ENCODE measurements at regions not wholly inside any gene's neighbourhood (a gene's known extent, or its start where the extent isn't known, plus 50 kb on each side); places are given as distances from the start of the nearest gene placed in this dataset.
"Not testable (repeated sequence)": the region's sequence is repeated elsewhere in the genome, so short reads cannot be mapped to it uniquely, and the experiment has no call there.

DNA sequence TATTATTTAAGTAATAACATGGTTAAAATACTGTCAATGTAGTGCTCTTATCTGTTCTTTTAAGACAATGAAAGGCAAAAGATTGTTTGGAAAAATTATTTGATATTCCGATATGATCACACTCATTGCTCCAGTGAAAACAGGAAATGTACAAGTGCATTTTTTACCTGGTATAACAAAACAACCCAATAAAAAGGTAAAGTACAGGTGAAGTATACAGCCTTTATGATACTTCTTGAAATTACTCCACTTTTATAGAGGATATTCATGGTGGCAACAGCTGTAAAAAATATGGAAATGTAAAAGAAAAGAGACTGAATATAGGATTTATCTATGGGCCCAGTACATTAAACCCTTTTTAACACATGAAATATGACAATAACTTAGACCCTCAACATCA, 298.6 kb upstream of the HNRNPA3 start:
- DNase-seq (ENCODE audit: low read depth, low spot score): no peak

DNA sequence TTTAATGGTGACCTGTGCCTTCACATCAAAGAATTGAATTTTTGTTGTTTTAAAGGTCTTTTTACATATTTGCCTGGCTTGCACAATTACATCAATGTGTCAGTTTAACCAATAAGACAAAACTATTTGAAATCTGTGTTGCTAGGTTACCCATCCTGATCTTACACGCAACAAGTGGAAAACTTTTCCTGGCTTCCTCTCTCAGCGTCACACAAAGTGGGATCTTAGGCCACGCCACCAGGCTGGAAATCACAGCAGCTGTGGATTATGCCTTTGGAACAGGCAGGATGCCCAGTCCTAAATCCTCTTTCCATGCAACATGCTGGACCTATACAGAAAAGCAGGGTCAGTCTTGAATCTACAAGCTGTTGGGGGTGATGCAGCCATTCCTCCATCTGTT, 298.2 kb upstream of the HNRNPA3 start:
- DNase-seq (ENCODE audit: low read depth, low spot score): no peak

DNA sequence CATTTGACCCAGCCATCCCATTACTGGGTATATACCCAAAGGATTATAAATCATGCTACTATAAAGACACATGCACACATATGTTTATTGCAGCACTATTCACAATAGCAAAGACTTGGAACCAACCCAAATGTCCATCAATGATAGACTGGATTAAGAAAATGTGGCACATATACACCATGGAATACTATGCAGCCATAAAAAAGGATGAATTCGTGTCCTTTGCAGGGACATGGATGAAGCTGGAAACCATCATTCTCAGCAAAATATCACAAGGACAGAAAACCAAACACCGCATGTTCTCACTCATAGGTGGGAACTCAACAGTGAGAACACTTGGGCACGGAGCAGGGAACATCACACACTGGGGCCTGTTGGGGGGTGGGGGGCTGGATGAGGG, 290.0 kb upstream of the HNRNPA3 start:
- not testable (repeated sequence) for DNase-seq (ENCODE audit: low read depth, low spot score)

DNA sequence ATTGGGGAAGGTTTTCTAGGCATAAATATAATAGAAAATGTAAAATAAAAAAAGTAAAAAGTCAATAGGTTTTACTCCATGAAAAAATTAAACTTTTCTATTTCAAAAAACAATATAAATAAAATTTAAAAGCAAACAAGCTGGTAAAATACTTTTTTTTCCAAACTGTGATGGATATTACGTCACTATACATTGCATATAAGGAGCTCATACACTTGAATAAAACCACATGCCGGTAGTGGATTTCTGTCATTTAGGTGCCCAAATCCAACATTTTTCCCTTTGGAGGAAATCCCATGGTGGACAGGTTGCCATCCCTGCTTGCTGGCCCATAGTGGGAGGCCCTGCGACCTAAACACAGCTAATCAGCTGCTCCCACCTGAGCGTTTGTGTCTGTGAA, 289.4 kb upstream of the HNRNPA3 start:
- no peak for DNase-seq (ENCODE audit: low read depth, low spot score)

DNA sequence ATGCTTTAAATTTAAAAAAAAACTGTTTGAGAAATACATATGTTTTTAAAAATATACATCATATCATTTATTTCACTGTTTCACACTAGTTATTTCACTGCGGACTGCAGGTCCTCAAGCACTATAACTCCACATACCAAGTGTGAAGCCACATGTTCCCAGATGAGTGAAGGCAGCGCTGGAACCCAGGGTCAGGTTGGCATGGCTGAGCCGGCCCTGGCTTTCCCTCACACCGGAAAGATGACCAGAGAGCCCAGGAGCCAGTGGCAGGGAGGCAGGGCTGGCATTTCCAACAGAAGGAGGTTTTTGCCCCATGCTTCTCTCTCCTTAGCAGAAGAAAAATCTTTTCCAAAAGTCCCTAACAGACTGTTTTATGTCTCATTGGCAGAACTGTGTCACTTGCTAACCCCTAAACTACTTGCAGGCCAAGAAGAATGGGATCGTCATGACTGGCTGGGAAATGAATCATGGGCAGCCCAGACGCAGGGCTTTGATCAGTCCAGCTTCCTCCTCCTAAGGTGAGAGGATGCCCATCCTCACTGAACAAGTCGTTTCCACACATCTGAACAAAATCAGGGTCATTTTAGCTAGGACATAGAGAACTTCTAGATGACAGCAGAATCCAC, 287.6 kb upstream of the HNRNPA3 start:
- DNase-seq (ENCODE audit: low read depth, low spot score): no peak

DNA sequence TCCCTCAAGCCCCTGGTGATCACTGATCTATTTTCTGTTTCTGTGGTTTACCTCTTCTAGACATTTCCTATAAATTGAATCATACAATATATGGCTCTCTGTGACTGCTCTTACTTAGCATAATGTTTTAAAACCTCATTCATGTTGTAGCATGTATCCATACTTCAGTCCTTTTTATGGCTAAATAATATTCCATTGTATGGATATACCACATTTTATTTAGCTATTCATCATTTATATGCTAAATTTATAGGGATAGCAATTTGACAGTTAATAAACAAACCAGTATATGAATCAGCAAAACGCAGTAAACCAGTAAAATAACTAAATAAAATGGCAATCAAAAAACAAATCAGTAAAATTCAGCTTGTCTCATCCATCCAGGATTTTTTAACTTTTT, 286.1 kb upstream of the HNRNPA3 start:
- no peak for DNase-seq (ENCODE audit: low read depth, low spot score)

DNA sequence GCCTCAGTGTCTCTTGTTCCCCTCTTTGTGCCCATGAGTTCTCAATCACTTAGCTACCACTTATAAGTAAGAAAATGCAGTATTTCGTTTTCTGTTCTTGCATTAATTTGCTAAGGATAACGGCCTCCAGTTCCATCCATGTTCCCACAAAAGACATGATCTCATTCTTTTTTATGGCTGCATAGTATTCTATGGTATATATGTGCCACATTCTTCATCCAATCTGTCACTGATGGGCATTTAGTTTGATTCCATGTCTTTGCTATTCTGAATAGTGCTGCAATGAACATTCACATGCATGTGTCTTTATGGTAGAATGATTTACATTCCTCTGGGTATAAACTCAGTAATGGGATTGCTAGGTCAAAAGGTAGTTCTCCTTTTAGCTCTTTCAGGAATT, 283.2 kb upstream of the HNRNPA3 start:
- DNase-seq (ENCODE audit: low read depth, low spot score): not testable (repeated sequence)

DNA sequence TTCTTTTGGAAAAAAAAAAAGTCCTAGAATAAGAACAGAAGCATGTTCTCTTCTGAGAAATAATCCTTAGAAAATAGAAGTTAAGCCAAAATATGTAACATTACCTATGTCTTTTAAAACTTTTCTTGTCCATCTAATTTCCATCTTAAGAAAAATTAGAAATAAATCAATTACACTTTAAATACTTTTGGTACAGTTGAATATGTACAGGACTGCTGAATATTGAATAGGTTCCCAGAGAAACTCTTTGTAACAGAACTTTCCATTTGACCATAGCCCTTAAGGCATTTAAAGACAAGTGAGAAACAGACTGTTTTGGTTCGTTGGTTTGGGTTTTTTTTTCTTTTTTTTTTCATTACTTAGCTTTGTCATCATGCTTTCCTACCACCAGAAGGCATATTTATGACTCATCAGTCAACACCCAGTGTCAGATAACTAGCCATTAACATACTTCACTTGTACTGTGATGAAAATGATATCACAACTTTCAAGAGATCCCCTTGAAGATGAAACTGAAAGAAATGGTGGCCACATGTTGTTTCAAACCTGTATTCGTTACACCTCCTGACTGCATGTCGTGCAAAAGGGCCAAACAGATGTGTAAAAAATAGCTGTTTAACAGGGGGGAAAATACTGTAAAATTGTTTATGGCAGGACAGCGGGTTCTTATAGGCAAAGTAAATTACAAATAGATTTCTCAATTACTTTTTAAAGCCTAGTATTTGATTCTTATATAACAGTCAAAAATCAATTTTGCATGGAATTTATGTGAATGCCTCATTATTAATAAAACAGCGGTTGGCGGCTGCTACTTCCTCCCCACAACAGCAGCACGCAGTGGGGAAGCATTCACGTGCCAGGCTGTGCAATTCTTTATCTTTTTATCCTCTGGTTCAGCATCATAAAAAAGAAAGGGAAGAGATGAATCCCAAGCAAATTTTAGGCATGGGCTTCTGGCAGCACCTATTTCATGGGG, 280.7 kb upstream of the HNRNPA3 start:
- DNase-seq (ENCODE audit: low read depth, low spot score): no peak

DNA sequence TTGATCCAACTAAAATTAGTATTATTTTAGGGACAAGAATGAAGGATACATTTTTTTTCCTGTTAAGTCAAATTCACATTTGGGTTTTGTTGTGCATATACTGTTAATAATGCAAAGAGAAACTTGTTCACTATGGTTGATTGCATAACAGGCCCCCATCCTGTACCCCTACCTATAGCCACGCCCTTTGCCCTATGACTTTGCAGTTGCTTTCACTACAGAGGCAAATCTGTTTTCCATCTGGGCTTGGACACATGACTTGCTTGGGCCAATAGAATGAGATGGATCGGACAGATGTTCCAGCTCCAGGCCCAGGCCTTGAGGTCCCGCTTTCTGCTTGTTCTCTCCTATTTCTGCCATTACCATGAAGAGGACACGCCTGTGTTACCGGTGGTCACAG, 278.5 kb upstream of the HNRNPA3 start:
- no peak for DNase-seq (ENCODE audit: low read depth, low spot score)

DNA sequence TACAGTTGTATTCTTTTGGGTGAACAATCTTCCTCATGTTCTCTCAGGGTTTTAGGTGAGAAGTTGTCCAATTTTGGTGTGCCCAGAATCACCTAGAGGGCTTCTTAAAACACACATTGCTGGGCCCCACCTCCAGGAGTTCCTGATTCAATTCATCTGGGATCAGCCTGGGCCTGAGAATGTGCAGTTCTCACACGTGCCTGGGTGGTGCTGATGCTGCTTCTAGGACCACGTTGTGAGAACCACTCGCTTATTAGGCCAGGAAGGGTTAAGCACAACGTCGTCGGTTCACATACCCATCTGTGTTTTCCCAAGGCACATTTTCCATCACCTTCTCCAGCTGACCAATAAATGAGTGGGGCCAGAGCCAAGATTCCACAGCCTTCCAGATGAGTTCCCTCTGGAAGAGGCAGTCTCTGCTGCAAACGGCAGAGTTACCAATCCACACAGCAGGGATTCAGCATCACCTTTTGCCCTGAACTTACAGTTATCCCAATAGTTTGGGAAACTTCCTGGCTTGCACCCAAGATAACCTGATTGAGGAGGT, 277.7 kb upstream of the HNRNPA3 start:
- DNase-seq (ENCODE audit: low read depth, low spot score): no peak

DNA sequence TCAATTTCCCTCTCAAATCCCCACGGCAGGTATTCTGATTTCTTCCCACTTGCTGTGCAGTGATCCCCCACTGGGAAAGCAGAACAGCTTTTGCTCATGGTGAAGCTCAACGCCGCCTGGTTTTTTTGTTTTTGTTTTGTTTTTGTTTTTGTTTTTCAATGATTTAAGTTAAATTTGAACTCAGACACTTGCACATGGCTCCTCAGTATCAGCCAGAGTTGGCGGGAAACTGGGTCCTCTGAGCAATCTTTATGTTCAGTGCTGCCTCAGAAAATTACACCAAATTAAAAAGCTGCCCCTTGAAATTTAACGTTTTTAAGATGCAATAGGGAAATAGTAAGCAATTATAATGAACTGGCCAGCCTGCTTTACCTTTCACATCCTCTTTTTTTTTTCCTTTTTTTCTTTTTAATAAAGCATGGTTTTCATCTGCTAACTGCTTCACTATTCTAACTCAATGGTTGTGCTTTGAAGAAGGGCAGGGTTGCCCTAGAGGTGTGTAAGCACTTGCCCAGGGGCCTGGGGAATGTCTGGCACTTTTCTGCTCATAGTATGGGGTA, 277.0 kb upstream of the HNRNPA3 start:
- DNase-seq (ENCODE audit: low read depth, low spot score): no peak

DNA sequence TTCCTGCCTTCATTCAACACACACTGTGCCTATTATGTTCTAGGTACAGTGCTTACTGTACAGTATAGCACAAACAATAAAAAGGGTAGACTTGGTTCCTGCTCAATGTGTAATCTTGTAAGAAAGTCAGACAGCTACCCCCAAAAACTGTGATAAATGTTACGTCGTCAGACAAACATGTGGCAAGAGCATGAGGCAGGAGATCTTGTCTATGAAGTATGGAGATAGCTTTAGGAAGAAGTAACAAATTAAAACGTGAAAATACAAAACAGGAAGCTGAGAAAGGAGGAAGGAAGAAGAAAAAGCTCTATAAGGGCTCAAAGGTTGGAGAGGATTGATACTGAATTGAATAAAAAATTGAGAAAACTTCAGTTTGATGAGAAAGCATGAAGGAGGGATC, 276.2 kb upstream of the HNRNPA3 start:
- DNase-seq (ENCODE audit: low read depth, low spot score): no peak

DNA sequence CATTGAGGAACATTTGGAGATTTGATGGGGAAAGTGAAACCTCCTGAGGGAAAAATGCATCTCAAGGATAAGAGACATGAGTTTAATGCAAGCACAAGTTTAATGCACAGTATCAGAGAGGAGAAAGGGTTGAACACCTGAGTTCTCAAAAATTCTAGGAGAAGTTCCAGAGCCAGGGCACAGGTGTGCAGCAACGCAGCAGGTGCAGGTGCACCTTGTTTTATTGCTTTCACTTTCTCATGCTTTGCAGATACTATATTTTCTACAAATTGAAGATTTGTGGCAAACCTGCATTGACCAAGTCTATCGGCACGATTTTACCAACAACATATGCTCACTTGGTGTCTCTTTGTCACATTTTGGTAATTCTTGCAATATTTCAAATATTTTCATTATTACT, 267.6 kb upstream of the HNRNPA3 start:
- DNase-seq (ENCODE audit: low read depth, low spot score): no peak

DNA sequence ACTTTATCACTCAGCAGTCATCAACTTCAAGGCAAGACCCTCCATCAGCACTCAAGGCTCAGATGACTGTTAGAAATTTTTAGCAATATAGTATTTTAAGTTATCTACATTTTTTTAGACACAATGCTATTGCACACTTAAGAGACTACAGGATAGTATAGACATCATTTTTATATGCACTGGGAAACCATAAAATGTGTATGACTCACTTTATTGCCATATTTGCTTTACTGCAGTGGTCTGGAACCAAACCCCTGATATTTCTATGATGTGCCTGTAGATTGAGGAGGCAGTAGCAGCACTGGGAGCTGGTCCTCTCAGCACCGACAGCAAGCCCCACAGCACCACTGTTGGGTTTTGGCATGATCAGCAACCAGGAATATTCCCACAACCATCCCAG, 264.8 kb upstream of the HNRNPA3 start:
- DNase-seq (ENCODE audit: low read depth, low spot score): no peak

DNA sequence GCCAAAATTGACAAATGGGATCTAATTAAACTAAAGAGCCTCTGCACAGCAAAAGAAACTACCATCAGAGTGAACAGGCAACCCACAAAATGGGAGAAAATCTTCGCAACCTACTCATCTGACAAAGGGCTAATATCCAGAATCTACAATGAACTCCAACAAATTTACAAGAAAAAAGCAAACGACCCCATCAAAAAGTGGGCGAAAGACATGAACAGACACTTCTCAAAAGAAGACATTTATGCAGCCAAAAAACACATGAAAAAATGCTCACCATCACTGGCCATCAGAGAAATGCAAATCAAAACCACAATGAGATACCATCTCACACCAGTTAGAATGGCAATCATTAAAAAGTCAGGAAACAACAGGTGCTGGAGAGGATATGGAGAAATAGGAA, 261.4 kb upstream of the HNRNPA3 start:
- DNase-seq (ENCODE audit: low read depth, low spot score): not testable (repeated sequence)

DNA sequence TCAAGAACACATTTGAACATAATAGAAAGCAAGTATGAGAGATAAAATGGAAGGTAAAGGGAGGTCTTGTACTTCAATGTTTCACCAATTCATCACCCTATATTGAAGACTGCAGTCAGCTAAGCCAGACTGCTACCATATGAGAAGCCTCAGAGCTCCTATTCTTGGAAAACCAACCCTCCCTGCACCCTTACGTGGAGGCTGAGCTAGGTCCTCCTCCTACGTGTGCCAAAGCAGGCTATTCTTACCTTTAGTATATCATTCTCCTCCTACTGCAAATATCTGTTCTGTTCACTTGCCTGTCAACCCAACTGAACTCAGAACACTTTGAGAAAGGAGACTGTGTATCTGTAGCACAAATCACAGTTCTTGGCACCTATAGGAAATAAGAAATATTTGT, 255.8 kb upstream of the HNRNPA3 start:
- no peak for DNase-seq (ENCODE audit: low read depth, low spot score)

DNA sequence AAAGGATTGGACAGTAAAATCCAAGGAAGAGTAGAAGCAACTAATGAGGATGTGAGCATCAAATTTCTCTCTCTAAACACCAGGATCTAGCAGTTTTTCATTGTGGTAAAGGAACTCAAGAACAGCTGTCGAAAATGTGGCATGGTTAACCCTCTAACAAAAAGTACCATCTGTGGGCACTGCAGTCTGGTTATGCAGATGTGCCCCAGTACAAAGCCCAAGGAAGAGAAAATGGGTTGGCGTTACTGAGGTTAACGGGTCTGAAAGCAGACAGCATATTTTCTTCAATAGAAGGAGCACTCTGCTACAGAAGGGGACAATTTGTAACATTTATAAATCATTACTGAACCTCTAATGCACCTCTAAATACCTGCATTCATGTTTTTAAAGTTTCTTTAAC, 253.0 kb upstream of the HNRNPA3 start:
- DNase-seq (ENCODE audit: low read depth, low spot score): no peak

DNA sequence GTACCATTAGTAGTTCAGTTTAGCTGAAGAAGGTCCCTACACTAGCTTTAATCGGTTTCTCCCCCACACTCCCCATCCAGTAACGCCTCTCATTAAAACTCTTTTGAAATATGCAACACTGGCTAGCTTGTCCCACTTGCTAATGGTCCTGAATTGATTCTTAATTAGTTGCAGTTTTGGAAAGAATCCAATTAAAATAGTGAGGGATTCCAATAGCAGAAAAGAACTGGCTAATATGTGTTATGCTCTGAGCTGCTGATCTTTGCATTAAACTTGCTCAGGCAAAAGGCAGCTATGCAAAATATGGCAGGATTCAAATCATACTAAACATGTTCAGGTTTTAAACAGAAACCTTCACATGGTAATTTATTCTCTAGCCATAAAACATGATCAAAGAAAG, 252.5 kb upstream of the HNRNPA3 start:
- no peak for DNase-seq (ENCODE audit: low read depth, low spot score)

DNA sequence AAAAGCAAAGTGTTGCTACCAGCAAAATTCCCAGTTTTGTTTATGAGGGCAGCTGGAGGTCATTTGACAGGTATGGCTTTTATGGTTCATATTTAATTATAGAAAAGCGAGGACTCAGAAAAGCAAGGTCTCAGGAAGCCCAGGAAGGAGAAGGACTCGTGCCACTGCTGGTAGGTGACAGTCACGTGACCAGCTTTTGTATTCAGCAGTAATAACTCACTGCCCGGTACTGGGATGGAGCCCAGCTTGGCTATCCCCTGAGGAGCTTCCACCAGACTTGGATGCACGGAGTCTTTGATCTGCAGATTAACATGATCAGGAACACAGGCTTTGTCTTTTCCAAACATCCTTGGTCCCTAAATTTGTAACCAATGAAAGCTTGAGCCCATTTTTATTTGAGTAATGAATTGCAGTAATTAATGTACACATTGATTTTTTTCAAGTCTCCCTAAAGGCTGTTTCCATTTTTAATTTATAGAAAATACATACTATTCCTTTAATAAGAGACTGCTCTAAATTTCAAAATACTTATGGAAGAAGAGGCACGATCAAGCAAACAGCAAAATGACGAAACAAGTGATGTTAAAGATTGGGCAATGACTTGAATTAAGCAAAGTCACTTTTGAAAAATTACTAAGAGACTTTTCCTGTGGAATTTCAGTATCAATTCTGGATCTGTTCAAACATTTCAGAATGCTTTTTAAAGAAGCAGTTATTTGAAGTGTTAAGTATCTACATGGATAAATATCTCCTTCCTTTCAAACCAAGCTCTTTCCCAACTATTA, 251.7 kb upstream of the HNRNPA3 start:
- DNase-seq (ENCODE audit: low read depth, low spot score): no peak

DNA sequence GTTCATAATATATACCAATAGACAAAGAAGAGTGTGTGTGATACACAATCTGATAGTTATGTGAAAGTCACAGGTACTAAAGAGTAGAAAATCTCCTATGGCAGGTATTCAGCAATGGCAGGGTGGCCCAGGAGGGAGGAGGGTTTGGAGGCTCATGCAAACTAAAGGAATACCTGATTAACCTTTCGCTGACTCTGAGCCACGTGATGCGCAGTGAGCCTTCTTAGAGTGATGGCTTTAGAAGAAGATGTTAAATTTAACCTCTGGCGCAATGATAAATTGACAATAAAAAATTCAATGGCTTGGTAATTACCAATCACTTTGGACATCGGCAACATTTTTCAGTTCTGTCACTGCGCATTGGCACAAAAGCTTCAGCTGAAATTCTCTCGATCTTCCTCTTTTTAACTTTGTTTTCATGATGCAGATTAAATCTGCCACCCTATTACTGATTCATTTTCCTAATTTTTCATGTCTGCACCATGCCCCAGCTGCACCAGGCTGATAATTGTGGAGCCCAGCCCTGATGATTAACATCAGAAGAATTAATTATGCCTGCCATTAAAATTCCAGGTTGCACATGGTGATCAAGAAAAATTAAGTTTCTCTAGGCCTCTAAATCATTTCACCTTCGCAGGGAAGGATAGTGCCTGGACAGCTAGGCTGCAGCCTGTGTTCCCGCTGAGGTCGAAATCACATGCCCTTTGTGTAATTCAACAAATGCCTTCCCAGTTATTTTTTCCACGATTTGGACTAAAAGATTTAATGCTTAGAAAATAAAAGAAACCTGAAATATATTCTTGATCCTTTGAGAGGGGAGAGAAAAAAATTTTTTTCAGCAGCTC, 250.6 kb upstream of the HNRNPA3 start:
- DNase-seq (ENCODE audit: low read depth, low spot score): no peak

All from smooth muscle cell of the brain vasculature (primary cell).